Parathyroid adenoma (tissue), 2 donors: ENCODE measurements at regions not wholly inside any gene's neighbourhood (a gene's known extent, or its start where the extent isn't known, plus 50 kb on each side); places are given as distances from the start of the nearest gene placed in this dataset.

Experiments used
- H2AFZ ChIP-seq: fragments of 300-600 bp; sonication (generic); one replicate; pipeline ENCODE4 v1.7.0; 2017; ENCODE audit warnings: antibody characterized with exemption, mild to moderate bottlenecking
- H3K27ac ChIP-seq: fragments of 300-600 bp; sonication (generic); one replicate; pipeline ENCODE4 v1.7.0; 2017
- H3K27me3 ChIP-seq: fragments of 300-600 bp; sonication (generic); one replicate; pipeline ENCODE4 v1.7.0; 2017; ENCODE audit warnings: low read length; ENCODE audit not compliant: control insufficient read depth, insufficient read depth
- H3K36me3 ChIP-seq: fragments of 300-600 bp; sonication (generic); one replicate; pipeline ENCODE4 v1.7.0; 2017; ENCODE audit warnings: low read length; ENCODE audit not compliant: control insufficient read depth, insufficient read depth
- H3K4me1 ChIP-seq: fragments of 300-600 bp; sonication (generic); one replicate; pipeline ENCODE4 v1.7.0; 2017; ENCODE audit warnings: control low read depth
- H3K4me2 ChIP-seq: fragments of 300-600 bp; sonication (generic); one replicate; pipeline ENCODE4 v1.7.0; 2017; ENCODE audit warnings: low read length
- H3K4me3 ChIP-seq: fragments of 300-600 bp; sonication (generic); one replicate; pipeline ENCODE4 v1.7.0; 2017; ENCODE audit warnings: low read depth, low read length
- H3K79me2 ChIP-seq: fragments of 300-600 bp; sonication (generic); one replicate; pipeline ENCODE4 v1.7.0; 2017; ENCODE audit warnings: control low read depth
- H3K9ac ChIP-seq: fragments of 300-600 bp; sonication (generic); one replicate; pipeline ENCODE4 v1.7.0; 2017; ENCODE audit warnings: mild to moderate bottlenecking
- H3K9me3 ChIP-seq: fragments of 300-600 bp; sonication (generic); one replicate; pipeline ENCODE4 v1.7.0; 2017; ENCODE audit warnings: low read length; ENCODE audit not compliant: control insufficient read depth
- CTCF ChIP-seq: fragments of 300-600 bp; sonication (generic); IDR thresholded peaks from one replicate; pipeline ENCODE4 v1.7.0; 2017; ENCODE audit warnings: antibody characterized with exemption, mild to moderate bottlenecking
- donor health status: primary hyperparathyroidism.

GRCh38 chr12:42677461-42677860 is 87.9 kb upstream of the PRICKLE1 start:
- Histone ChIP-seq H3K27ac (no peak overlapping the region), H3K9me3 (no peaks in the 10 kb centered on the region), H3K36me3 (no peaks in the 10 kb centered on the region), H3K79me2 (no peaks in the 10 kb centered on the region), H2AFZ (no peak overlapping the region), H3K27me3 (no peaks in the 10 kb centered on the region), H3K4me2 (no peak overlapping the region), H3K9ac (no peak overlapping the region), H3K4me1 (no peaks in the 10 kb centered on the region), H3K4me3 (no peak overlapping the region)
- TF ChIP-seq CTCF = no peak

GRCh38 chr12:42673535-42673934 is 84.0 kb upstream of the PRICKLE1 start:
- H3K27ac ChIP-seq = no peak overlapping the region
- no peaks in the 10 kb centered on the region for H3K36me3 ChIP-seq
- no peak overlapping the region for H3K4me2 ChIP-seq
- TF ChIP-seq CTCF = no peak
- H3K4me3 ChIP-seq = no peak overlapping the region
- no peaks in the 10 kb centered on the region for H3K79me2 ChIP-seq
- no peak overlapping the region for H2AFZ ChIP-seq
- no peaks in the 10 kb centered on the region for H3K9me3 ChIP-seq
- H3K9ac ChIP-seq = no peak overlapping the region
- no peaks in the 10 kb centered on the region for H3K27me3 ChIP-seq
- no peaks in the 10 kb centered on the region for H3K4me1 ChIP-seq

- Histone ChIP-seq H3K36me3 (no peaks in the 10 kb centered on the region), H3K4me1 (no peaks in the 10 kb centered on the region), H3K27ac (no peak overlapping the region), H3K9ac (no peak overlapping the region), H3K4me2 (no peak overlapping the region), H3K27me3 (no peaks in the 10 kb centered on the region), H3K9me3 (no peaks in the 10 kb centered on the region), H3K4me3 (no peak overlapping the region), H3K79me2 (no peaks in the 10 kb centered on the region), H2AFZ (no peak overlapping the region)
- no peak for TF ChIP-seq CTCF
Measured at GRCh38 chr12:42670719-42671118, 81.2 kb upstream of the PRICKLE1 start.

GRCh38 chr12:42669553-42669952 is 80.0 kb upstream of the PRICKLE1 start:
- no peak overlapping the region for H3K27ac ChIP-seq

More at GRCh38 chr12:42669553-42669952, 80.0 kb upstream of the PRICKLE1 start:
- no peak overlapping the region for H3K9ac ChIP-seq
- no peak overlapping the region for H3K4me3 ChIP-seq
- no peaks in the 10 kb centered on the region for H3K27me3 ChIP-seq
- H3K9me3 ChIP-seq = no peaks in the 10 kb centered on the region
- no peak for TF ChIP-seq CTCF
- H3K4me1 ChIP-seq = no peaks in the 10 kb centered on the region
- no peaks in the 10 kb centered on the region for H3K36me3 ChIP-seq
- no peak overlapping the region for H2AFZ ChIP-seq
- no peak overlapping the region for H3K4me2 ChIP-seq
- no peaks in the 10 kb centered on the region for H3K79me2 ChIP-seq
